ENCODE measurements at regions not wholly inside any gene's neighbourhood (a gene's known extent, or its start where the extent isn't known, plus 50 kb on each side); places are given as distances from the start of the nearest gene placed in this dataset.
"Not testable (repeated sequence)": the region's sequence is repeated elsewhere in the genome, so short reads cannot be mapped to it uniquely, and the experiment has no call there.

DNA sequence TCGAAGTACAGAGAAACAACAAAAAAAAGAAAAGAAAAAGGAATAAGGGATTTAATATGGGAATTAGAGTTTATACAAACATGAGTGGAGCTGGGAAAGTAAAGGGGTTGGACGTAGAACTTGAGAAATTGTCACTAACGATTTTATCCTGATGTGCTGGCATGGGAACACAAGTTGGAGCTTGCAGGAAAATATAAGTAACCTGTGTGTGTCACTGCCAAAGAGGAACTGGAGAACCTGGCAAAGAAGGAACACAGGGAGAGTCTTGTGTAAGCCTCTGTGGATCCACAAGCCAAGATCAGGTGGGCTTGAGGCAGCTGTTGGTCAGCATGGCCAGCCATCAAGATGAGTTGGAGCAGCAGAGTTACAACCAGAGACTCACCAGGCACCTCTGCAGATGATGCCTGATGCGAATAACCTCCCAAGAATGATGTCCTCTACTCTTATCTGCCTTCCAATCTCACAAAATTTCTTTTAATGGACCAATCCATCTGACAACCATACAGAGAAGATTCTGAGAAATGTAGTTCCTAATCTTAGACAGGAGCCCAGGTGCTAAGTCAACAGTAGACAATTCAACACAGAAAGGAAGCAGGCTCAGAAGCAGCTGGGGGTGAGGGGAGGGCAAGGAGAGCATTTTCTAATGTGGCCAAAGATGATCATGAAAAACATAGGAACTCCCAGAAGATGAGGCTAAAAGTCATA is 77.0 kb upstream of the SPOPL start:
- Histone ChIP-seq H3K4me3 (ENCODE audit: low read depth, low read length, poor library complexity, severe bottlenecking) (no peak overlapping the region), H3K4me2 (ENCODE audit: low read length) (no peak overlapping the region), H3K79me2 (ENCODE audit: insufficient read depth, low read length) (no peaks in the 10 kb centered on the region), H2AFZ (ENCODE audit: low read length) (no peak overlapping the region), H3K27ac (ENCODE audit: low read depth, low read length, poor library complexity, severe bottlenecking) (no peak overlapping the region), H3K36me3 (ENCODE audit: insufficient read depth, low read length) (no peaks in the 10 kb centered on the region), H3K27me3 (ENCODE audit: insufficient read depth, low read length) (no peaks in the 10 kb centered on the region), H3K4me1 (ENCODE audit: insufficient read depth, low read length, severe bottlenecking) (no peaks in the 10 kb centered on the region), H4K20me1 (ENCODE audit: insufficient read depth, low read length) (no peaks in the 10 kb centered on the region), H3K9me3 (ENCODE audit: low read length) (no peaks in the 10 kb centered on the region), H3K9me2 (ENCODE audit: low read depth, low read length) (no peaks in the 10 kb centered on the region), H3K9ac (ENCODE audit: low read length) (no peak overlapping the region), H3F3A (ENCODE audit: insufficient read depth, low read length) (no peaks in the 10 kb centered on the region)
- TF ChIP-seq CTCF (IDR thresholded peaks at IDR 0.05; ENCODE audit: low read length) (no peak), EZH2 (IDR thresholded peaks at IDR 0.05; ENCODE audit: borderline replicate concordance, low read length) (no peak)

GRCh38 chr2:138426116-138426515 is 75.5 kb upstream of the SPOPL start:
- H4K20me1 ChIP-seq (ENCODE audit: insufficient read depth, low read length); H3K79me2 ChIP-seq (ENCODE audit: insufficient read depth, low read length); H3F3A ChIP-seq (ENCODE audit: insufficient read depth, low read length); H3K4me3 ChIP-seq (ENCODE audit: low read depth, low read length, poor library complexity, severe bottlenecking); H3K9me2 ChIP-seq (ENCODE audit: low read depth, low read length); H3K27ac ChIP-seq (ENCODE audit: low read depth, low read length, poor library complexity, severe bottlenecking); H3K27me3 ChIP-seq (ENCODE audit: insufficient read depth, low read length); H2AFZ ChIP-seq (ENCODE audit: low read length); H3K9ac ChIP-seq (ENCODE audit: low read length); H3K4me1 ChIP-seq (ENCODE audit: insufficient read depth, low read length, severe bottlenecking); H3K9me3 ChIP-seq (ENCODE audit: low read length); H3K36me3 ChIP-seq (ENCODE audit: insufficient read depth, low read length); H3K4me2 ChIP-seq (ENCODE audit: low read length): not testable (repeated sequence)

- H4K20me1 ChIP-seq (ENCODE audit: insufficient read depth, low read length): no peaks in the 10 kb centered on the region
- H3K27me3 ChIP-seq (ENCODE audit: insufficient read depth, low read length): no peaks in the 10 kb centered on the region
- H3K4me2 ChIP-seq (ENCODE audit: low read length): no peak overlapping the region
- H3K4me3 ChIP-seq (ENCODE audit: low read depth, low read length, poor library complexity, severe bottlenecking): no peak overlapping the region
- no peak overlapping the region for H3K9ac ChIP-seq (ENCODE audit: low read length)
- no peaks in the 10 kb centered on the region for H3F3A ChIP-seq (ENCODE audit: insufficient read depth, low read length)
- H3K4me1 ChIP-seq (ENCODE audit: insufficient read depth, low read length, severe bottlenecking): no peaks in the 10 kb centered on the region
- no peaks in the 10 kb centered on the region for H3K9me2 ChIP-seq (ENCODE audit: low read depth, low read length)
- no peak overlapping the region for H3K27ac ChIP-seq (ENCODE audit: low read depth, low read length, poor library complexity, severe bottlenecking)
- no peak for TF ChIP-seq CTCF (IDR thresholded peaks at IDR 0.05; ENCODE audit: low read length)
- no peak for TF ChIP-seq EZH2 (IDR thresholded peaks at IDR 0.05; ENCODE audit: borderline replicate concordance, low read length)
- no peaks in the 10 kb centered on the region for H3K79me2 ChIP-seq (ENCODE audit: insufficient read depth, low read length)
- no peaks in the 10 kb centered on the region for H3K9me3 ChIP-seq (ENCODE audit: low read length)
- H2AFZ ChIP-seq (ENCODE audit: low read length): no peak overlapping the region
- no peaks in the 10 kb centered on the region for H3K36me3 ChIP-seq (ENCODE audit: insufficient read depth, low read length)
Measured at GRCh38 chr2:138428710-138429440, 72.7 kb upstream of the SPOPL start.
